ENCODE measurements at regions not wholly inside any gene's neighbourhood (a gene's known extent, or its start where the extent isn't known, plus 50 kb on each side); places are given as distances from the start of the nearest gene placed in this dataset.

- TF ChIP-seq CTCF (IDR thresholded peaks at IDR 0.05) (no peak), POLR2A (IDR thresholded peaks at IDR 0.05) (no peak)
These were observed 63.9 kb upstream of the ACTRT2 start for GRCh38 chr1:2957329-2957728.

Data from testis (tissue), 2 donors.